Activated T-helper 1 cell treated with Interleukin-2 at 50 U/mL for 16 hours (primary cell): ENCODE measurements at regions not wholly inside any gene's neighbourhood (a gene's known extent, or its start where the extent isn't known, plus 50 kb on each side); places are given as distances from the start of the nearest gene placed in this dataset.
"Not testable (repeated sequence)": the region's sequence is repeated elsewhere in the genome, so short reads cannot be mapped to it uniquely, and the experiment has no call there.

ENCODE experiments used
- DNase-seq: peaks from one replicate; pipeline ENCODE4 v3.0.0-alpha.2; 2020; ENCODE audit warnings: low read depth

DNA sequence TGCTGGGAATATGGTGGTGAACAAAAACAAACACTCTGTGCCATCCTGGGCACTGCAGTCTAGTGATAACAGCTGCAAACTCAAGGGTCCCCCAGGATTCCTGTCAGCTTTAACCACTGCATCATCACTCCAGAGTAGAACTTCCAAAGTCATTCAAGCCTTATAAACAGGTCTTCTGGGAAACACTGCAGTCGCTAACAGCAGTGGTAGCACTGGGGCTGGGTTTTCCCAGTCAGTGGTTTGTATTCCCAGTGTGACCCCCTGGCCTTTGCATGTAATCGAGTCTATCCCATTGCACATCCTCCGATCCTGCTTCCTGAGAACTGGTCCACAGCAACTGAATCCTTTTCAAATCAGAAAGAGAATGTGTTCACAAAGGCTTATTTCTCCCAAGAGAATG lies 623.5 kb downstream of the EDEM1 start:
- no peak for DNase-seq

GRCh38 chr3:5813521-5813920 lies 626.0 kb downstream of the EDEM1 start:
- DNase-seq, result no peak

DNA sequence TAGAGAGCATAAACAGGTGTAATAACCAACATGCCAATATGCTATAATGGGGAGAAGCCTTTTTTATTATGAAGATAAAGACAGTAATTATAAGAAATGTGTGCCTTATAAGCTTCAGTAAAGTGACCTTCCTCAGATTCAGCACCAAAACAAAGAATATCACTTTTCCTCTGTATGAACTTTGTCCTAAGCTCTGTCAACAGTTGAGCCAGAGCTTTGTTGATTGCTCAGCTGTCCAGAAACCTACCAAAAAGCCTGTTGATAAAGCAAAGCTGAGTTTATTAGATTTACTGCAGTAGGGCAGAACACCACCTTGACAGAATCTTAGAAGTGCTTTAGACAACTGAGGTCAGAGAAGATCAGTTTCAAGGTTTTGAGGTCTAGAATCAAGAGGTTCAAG lies 635.3 kb downstream of the EDEM1 start:
- DNase-seq, result no peak

DNA sequence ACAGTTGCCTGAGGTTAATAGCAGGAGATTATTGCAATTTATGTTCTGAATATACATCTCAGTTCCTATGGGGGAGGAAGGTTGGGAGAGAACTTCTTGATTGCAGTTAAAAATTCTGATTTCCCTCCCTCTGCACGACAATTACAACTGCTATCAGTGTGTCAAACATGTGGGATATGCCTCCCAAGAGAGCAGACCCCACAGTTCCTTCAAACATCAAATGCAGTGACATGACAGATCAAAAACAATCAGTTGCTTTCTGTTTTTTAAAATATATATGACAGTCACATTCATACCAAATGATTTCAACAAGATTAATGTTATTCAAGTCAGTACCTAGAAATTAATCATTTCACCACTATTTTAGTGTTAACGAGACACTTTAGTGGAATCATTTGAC lies 639.0 kb downstream of the EDEM1 start:
- DNase-seq, result no peak

GRCh38 chr3:5828251-5828650 lies 640.7 kb downstream of the EDEM1 start:
- DNase-seq, result no peak

DNA sequence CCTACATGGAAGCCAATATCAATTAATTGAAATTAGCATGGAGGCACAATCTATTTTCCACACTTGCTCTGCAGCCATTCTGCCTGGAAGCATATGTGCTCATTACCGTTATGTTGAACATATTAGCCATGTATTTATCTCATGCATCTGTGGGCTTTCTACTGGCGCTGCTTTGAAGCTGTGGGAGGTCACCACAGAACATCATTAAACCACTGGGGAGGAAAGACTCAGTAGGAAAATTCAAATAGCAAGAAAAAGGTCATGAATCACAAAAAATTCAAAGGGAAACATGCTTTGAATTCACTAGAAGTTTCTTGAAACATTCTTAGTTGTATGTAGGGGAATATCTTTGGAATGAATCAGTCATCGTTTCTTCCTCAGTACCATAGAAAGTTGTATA lies 652.5 kb downstream of the EDEM1 start:
- no peak for DNase-seq

- DNase-seq, result no peak
Observed at GRCh38 chr3:5841599-5841998, 654.1 kb downstream of the EDEM1 start.

- DNase-seq, result no peak
Observed at GRCh38 chr3:5846261-5846660, 658.8 kb downstream of the EDEM1 start.

GRCh38 chr3:5861151-5861550 lies 673.6 kb downstream of the EDEM1 start:
- no peak for DNase-seq

DNA sequence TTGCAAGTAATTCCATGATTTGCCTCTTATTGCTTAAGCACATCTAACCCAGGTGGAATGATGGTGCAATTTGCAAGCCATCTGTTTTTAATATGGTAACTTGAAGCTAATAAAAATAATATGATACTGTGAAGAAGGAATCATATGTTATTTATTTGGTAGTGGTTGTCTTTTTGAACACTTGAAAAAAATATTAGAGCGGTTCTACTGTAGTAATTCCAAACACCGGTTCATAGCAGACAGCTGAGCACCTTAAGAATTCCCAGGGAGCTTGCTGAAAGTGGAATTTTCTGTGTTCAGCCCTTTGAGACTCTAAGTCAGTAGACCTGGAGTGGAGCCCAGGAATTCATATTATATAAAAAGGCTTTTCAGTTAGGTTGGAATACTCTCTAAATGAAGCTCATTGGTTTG lies 687.4 kb downstream of the EDEM1 start:
- no peak for DNase-seq

- no peak for DNase-seq
Observed at GRCh38 chr3:5888851-5889250, 701.3 kb downstream of the EDEM1 start.

DNA sequence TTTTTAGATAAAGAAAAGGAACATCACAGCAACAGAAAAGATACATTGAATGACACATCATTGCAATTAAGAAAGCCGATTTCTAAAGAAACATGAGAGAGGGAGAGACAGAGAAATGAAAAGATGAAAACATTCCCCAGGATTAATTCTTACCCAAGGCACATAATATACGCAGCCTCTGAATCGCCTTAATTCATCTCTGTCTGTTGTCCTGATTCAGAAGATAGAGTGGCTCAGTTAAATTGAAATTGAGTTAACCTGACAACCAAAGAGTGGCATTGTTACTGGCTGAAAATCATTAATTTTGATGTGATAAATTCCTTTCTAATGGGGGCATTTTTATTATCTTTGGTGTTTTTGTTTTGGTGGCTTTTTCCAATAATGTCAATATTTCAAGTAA lies 701.9 kb downstream of the EDEM1 start:
- DNase-seq, result no peak

- DNase-seq, result no peak
Observed at GRCh38 chr3:5891711-5892110, 704.2 kb downstream of the EDEM1 start.

DNA sequence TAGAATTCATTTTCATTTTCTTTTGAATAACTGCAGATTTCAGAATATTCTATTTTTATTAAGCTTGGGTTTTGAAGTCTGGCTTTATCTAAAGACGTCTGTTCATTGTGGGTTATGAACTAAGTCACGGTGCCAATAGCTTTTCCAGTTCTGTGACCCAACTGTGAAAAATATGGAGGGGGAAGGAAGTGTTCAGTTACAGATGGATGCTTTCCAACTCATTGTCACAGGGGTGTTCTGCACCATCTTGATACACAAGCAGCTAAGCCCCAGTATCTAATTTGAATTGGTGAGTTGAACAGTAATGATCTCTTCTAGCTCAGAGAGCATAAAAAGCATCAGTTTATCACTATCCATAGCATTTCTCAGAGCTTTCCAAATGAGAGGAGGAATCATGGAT lies 710.6 kb downstream of the EDEM1 start:
- DNase-seq, result no peak

GRCh38 chr3:5899014-5899761 lies 711.7 kb downstream of the EDEM1 start:
- DNase-seq, result no peak

GRCh38 chr3:5917932-5918331 lies 730.4 kb downstream of the EDEM1 start:
- DNase-seq, result no peak

DNA sequence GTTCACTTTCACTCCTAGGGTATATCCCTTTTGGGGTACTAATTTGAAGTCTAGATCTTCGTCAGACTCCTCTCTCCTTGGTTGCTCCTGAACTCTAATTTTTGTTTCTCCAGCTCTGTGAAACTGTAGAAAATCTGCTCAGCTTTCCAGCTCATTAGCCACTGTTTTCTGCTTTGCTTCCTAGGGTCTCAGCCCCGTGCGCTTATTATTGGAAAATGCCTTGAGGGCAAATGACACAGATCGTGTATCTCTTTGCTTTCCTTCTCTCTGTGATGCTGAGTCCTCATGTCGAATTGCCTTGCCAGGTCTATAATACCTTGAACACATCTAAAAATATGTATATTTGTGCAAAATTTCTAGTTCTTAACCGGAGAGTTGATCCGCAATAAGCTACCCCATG lies 731.1 kb downstream of the EDEM1 start:
- DNase-seq, result no peak

DNA sequence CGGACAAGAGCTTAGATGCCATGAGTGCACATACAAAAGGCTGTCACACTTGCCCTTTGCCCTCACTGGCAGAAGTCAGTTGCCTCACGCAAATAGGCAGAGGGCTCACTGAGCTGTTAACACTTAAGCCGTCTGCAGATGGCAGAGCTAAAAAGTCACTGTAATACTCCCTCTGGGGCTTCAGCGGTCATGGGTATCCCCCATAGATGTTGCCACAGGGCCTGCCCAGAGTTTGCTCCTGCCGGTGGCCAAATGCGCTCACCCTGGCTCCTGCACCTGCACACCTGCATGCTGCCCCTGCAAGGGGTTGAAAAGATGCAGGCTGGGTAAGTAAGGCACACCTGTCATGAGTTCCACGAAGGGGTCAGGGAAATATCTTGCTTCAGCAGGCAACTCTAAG lies 741.5 kb downstream of the EDEM1 start:
- DNase-seq, result no peak

DNA sequence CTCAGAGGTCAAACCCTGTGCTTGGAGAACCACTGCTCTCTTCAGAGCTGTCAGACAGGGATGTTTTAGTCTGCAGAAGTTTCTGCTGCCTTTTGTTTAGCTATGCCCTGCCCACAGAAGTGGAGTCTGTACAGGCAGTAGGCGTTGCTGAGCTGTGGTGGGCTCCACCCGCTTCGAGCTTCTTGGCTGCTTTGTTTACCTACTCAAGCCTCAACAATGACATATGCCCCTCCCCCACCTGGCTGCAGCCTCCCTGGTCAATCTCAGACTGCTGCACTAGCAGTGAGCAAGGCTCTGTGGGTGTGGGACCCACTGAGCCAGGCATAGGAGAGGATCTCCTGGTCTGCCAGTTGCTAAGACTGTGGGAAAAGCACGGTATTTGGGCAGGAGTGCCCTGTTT lies 756.6 kb downstream of the EDEM1 start:
- not testable (repeated sequence) for DNase-seq

DNA sequence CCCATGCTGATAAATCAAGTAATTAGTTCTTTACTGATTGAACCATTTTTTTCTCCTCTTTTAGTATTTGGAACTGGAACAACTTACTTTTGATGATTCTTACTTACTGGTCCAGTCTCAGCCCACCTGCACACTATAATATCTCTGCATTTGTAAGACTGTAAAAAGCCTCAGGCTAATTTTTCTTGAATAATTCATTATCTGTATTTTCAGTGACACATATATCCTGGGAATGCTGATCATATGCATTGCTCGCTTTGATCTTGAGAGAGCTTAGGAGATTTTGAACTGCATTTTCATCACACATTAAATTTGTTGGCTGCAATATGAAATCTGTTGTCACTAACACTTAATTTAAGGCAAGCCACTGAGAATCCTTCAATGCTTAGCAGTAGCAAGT lies 760.6 kb downstream of the EDEM1 start:
- no peak for DNase-seq

DNA sequence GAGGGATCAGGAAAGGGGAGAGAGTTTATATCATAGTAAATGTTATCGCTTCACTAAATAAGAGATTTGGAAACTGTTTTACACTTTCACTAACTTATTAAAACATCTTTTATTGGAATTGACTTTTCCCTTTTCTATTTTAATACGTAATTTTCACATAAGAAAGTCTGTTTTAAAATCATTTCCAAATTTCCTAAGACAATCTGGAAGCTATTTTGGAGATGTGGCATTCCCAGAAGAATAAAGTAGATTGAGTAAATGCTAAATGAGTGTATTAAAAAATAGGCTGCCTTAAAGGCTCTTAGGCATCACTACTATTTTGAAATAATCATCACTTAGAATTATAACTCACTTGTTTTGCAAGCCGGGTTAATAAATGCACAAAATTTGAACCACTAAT lies 763.5 kb downstream of the EDEM1 start:
- no peak for DNase-seq

GRCh38 chr3:5972586-5972985 lies 785.1 kb downstream of the EDEM1 start:
- no peak for DNase-seq

- DNase-seq, result no peak
Observed at GRCh38 chr3:5974630-5975322, 787.3 kb downstream of the EDEM1 start.

DNA sequence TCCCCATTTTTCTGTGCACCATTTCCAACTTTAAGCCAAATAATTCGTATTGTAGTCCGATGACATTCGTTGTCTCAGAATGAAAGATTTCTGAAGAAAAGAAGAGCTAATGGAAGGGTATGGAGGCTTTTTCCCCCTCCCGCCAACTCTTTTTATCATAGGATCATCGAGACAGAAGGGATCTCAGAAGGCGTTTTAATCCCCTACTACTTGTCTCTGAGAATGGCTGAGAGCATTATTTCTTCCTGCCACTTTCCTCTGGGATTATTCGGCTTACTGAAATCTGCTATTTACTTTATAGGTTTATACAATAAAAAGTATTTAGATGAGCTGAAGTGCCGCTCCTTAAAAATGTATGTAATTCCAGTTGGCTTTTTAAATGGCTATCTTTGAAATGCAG lies 789.8 kb downstream of the EDEM1 start:
- no peak for DNase-seq
